GM19463 (cell line): ENCODE measurements at regions not wholly inside any gene's neighbourhood (a gene's known extent, or its start where the extent isn't known, plus 50 kb on each side); places are given as distances from the start of the nearest gene placed in this dataset.
"Not testable (repeated sequence)": the region's sequence is repeated elsewhere in the genome, so short reads cannot be mapped to it uniquely, and the experiment has no call there.

Experiments
- ATAC-seq: cut with Tn5 transposase; IDR thresholded peaks from one replicate; pipeline ENCODE4 v1.9.1; 2021; ENCODE audit warnings: mild to moderate bottlenecking, moderate library complexity; ENCODE audit not compliant: unreplicated experiment

GRCh38 chr10:30703446-30703845 is 73.9 kb upstream of the LYZL2 start:
- not testable (repeated sequence) for ATAC-seq

DNA sequence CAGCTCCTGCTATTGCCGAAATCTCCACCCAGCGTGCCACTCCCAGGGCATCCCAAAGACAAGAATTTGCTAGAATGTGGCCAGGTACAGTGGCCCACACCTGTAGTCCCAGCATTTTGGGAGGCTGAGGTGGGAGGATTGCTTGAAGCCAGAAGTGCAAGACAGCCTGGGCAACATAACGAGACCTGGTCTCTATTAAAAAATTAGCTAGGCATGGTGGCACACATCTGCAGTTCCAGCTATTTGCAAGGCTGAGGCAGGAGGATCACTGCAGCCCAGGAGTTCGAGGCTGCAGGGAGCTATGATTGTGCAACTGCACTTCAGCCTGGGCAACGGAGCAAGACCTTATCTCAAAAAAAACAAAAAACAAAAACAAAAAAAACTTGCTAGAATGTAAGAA is 73.3 kb upstream of the LYZL2 start:
- ATAC-seq: no peak

- peak; percentile 63 for ATAC-seq
These were observed 72.1 kb upstream of the LYZL2 start for GRCh38 chr10:30701451-30702173.

DNA sequence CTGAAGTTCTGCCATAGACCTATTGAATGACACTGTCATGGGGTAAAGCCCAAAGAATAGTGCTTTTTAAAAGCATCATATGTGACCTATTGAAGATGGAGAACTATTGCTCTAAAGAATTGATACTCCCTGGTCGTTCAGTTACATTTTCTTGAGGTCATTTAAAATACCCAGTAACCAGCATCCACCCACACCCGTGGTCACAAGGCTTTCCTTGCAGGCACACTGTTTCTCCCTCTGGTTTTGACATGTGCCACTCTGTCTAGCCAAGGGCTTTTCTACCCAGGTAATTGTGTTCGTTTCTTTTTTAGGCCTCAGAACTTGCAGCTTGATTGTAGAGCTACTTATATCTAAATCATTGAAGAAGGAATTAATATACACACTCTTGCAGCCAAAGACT is 68.3 kb upstream of the LYZL2 start:
- ATAC-seq: no peak

DNA sequence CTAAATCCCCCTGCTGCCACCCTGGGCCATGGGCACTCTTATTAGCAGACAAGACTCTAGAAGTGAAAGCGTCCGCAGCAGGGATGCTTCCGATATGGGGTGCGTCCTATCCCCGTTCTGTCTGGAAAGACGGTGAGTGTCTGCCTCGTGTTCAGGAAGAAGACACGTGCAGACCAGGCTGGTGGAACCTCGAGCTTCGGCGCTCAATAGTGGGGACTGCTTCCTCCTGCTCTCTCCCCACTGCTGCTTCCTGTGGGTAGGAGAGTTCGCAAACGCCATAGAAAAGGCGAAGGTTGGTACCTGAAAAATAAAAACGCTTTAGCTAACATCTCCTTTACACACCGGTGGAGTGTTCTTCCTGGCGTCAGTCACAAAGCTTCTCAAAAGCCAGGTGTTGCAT is 67.7 kb upstream of the LYZL2 start:
- not testable (repeated sequence) for ATAC-seq

GRCh38 chr10:30696416-30697185 is 67.0 kb upstream of the LYZL2 start:
- ATAC-seq: not testable (repeated sequence)

GRCh38 chr10:30695481-30696236 is 66.1 kb upstream of the LYZL2 start:
- ATAC-seq: not testable (repeated sequence)

- ATAC-seq: no peak
These were observed 65.1 kb upstream of the LYZL2 start for GRCh38 chr10:30694518-30695228.

- no peak for ATAC-seq
These were observed 62.1 kb upstream of the LYZL2 start for GRCh38 chr10:30691639-30692015.

DNA sequence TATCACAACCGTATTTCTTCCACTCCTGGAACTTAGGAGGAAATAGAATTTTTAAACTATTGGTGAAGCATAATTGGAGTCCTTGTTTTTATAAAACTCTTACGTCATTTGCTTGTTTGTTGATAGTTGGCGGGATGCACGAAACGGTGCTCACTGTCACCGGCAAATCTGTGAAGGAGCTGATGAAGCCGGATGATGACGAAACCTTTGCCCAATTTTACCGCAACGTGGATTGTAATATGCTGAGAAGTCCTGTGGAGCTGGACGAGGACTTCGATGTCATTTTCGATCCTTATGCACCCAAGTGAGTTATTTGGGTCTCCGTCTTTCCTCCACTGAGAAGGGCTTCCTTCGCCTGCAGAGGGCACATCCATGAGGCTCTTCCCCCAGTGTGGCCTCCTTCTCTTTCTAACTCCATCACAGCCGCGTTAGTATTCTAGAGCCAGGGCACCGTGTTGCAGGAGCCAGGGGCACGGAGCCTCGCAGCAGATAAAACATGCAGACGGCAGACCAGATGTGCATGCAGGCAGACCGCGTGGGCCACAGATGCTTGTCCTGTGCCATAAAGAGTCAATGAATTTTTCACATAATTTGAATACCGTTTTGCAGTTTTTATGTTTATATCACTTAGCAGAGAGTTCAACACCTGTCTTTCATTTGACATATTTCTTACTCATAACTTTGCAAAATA is 61.5 kb upstream of the LYZL2 start:
- not testable (repeated sequence) for ATAC-seq

GRCh38 chr10:30688456-30688855 is 58.9 kb upstream of the LYZL2 start:
- no peak for ATAC-seq

DNA sequence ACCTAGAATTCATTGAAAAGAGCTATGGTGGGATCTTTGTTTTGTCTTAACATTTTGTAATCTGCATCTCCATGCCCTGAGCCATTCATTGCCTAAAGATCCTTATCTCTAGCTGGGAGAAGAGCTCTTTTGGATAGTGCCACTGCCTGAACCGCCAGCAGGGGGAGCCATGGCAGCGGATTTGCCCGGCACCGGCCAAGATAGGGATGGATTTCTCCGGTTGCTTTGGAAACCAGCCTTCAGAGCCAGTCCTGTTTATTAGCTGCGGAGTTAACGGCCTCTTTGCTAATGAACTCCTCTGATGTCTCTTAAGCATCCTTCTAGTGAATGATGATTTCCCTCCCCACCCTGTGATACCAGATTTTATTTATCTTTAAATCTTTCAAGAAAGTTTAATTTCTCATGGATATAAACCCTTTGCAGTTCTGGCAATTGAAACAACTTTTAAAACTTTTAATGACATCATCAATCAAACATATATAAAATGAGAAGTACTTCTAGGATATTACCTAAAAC is 58.2 kb upstream of the LYZL2 start:
- peak; percentile 45 for ATAC-seq

DNA sequence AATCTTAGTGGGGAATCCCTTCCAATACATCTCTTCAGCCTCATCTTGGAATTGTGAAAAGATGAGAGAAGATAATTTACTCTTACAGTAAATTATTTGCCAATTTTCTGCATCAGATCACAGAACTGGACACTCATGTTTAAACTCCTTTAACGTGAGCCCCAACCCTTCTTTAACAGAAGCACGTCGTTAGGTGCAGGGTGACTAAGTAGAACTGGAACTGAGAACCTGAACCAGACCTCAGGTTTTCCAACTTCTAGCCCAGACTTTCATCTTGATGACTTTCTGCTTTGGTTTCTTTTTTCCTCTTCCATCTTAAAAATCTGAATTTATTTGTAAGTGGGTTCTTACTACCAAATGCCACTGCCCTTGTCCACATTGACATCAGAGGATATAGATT is 57.2 kb upstream of the LYZL2 start:
- no peak for ATAC-seq

GRCh38 chr10:30683496-30683895 is 53.9 kb upstream of the LYZL2 start:
- no peak for ATAC-seq

GRCh38 chr10:30682377-30683199 is 53.0 kb upstream of the LYZL2 start:
- ATAC-seq: not testable (repeated sequence)

DNA sequence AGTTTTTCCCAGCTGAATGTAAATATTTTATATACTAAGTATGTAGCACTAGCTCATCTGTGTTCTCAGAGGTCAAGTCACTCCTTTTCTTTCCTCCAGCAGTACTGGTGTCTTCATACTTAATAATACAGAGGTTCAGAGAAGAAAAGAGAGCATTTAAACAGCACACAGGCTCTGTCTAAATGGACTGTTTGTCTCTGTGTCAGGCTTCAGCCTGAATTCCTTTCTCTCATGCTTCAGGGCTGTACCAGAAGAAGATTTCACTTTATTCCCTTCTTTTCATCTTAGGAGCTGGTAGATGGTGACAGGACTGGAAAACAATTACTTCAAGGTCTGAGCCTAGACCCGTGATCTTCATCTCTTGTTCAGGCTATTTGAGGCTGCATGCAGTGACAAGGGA is 51.4 kb upstream of the LYZL2 start:
- no peak for ATAC-seq
